Fibroblast of skin of left quadriceps (primary cell): ENCODE measurements at regions not wholly inside any gene's neighbourhood (a gene's known extent, or its start where the extent isn't known, plus 50 kb on each side); places are given as distances from the start of the nearest gene placed in this dataset.
"Not testable (repeated sequence)": the region's sequence is repeated elsewhere in the genome, so short reads cannot be mapped to it uniquely, and the experiment has no call there.

ENCODE experiments used
- DNase-seq, 2 experiments: peaks; one replicate each; pipeline ENCODE4 v3.0.0-alpha.2; 2013; ENCODE audit warnings: low read depth in 2 of 2

DNA sequence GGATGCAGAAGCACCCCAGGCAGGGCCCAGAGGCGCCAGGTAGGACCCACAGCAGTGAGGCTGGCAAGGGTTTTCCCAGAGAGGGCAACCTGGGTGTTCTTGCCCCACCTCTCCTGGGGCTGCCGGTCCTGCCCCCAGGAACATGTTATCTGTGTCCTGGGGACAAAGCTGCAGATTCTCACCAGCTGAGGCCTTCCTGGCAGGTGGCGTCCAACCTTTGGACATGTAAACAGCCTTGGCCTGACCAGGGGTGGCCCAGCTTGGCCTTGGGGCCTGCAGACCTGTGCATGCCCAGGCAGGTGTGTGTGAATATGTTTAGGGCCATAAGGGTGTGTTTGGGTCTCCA is 101.8 kb upstream of the LARP1 start:
- no peak for DNase-seq

DNA sequence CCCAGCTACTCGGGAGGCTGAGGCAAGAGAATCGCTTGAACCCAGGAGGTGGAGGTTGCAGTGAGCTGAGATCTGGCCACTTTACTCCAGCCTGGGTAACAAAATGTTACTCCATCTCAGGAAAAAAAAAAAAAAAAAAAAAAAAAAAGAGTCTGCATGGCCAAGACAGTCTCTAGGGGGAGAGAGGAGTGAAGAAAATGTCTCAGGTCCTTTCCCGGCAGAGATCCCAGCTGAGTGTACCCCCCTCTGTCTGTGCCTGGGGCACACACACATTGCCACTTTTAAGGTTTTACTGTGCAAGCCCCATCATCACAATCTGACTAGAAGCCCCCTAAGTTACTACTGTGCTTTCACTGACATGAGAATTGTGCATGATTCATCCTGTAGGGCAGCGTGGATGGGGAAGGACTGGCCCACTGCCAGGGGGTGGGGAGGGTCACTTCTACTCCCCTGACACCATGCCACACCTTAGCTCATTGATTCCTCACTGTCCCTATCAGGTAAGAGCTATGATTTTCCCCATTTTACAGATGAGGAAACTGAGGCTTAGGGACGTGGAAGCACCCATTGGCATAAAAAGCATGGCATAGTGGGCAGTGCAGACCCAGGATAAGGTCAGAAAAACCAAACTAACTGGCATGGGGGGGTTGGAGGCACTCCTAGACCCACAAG is 102.3 kb upstream of the LARP1 start:
- DNase-seq, result no peak

DNA sequence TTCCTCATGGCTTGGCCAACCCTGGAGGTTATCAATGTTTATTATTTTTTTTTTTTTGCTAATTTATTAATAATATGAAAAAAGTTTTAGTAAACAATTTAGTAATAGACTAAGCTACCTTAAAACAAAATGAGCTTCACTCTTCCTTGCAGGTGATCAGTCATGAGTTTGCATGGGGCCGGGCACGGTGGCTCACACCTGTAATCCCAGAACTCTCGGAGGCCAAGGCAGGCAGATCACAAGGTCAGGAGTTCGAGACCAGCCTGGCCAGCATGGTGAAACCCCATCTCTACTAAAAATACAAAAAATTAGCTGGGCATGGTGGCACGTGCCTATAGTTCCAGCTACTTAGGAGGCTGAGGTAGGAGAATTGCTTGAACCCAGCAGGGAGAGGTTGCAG is 103.4 kb upstream of the LARP1 start:
- DNase-seq, result not testable (repeated sequence)

DNA sequence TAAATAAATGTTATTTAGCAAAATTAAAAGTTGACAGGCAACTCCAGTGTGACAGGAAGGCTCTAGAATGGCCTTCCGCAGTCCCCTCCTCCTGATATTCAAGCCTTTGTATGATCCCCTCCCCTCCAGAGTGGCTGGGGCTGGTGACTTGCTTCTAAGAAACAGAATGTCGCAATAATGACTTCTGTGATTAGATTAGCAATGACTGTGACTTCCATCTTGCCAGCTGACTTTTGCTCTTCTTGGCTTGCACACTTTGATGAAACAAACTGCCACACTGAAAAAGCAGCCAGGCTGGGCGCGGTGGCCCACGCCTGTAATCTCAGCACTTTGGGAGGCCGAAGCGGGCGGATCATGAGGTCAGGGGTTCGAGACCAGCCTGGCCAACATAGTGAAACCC is 106.5 kb upstream of the LARP1 start:
- DNase-seq, result no peak

DNA sequence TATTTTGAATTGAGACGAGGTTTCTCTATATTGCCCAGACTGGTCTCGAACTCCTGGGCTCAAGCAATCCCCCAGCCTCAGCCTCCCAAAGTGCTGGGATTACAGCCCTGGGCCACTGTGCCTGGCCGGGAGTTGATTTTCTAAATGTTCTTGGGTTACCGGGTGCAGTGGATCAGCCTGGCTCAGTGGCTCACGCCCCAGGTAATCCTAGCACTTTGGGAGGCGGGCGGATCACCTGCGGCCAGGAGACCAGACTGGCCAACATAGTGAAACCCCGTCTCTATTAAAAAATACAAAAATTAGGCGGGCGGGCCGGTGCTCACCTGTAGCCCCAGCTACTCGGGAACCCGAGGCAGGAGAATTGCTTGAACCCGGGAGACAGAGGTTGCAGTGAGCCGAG is 106.9 kb upstream of the LARP1 start:
- no peak for DNase-seq

DNA sequence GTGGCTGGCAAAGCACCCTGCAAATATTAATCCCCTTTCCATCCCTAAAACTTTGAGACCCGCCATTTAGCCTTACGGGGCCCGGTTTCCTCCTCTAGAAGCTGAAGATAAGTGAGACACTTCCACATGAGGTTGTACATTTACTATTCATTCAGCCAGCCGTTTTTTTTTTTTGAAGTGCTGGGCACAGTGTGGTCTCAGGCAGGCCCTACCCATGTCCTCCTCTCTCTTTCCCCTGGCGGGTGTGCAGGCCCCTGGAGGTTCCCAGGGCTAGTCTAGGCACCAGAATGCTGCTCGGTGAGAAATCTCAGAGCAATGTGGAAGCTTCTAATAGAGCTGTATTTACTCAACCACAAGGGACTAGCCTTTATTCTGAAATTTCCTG is 107.4 kb upstream of the LARP1 start:
- no peak for DNase-seq

DNA sequence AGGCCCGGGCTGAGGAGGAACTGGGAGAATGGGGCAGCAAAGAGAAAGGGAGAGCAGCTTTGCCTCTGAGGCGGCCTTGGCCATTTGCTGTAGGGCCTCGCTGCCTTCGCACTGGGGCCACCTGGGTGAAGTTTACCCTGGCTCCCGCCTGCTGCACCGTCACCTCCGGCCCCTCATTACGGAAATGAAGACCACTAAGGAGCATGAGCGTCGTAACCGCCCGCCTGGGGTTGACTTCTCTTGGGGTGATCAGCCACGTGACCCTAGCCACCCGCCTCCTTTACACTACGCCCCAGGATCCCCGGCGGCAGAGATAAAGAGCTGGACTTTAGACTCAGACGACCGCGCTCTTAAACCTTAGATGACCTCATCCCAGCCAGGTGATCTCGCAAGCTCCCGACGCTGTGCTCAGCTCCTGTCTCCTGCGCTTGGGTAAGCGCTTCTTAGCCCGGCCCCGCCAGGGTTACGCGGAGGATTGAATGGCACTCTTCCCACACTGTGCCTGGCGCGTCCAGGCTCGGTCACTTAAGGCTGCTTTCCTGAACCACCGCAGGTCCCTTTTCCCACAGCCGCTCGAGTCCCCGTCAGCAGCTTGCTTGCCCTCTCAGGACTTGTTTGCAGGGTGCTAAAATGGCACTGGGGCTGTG is 107.9 kb upstream of the LARP1 start:
- DNase-seq, result no peak

DNA sequence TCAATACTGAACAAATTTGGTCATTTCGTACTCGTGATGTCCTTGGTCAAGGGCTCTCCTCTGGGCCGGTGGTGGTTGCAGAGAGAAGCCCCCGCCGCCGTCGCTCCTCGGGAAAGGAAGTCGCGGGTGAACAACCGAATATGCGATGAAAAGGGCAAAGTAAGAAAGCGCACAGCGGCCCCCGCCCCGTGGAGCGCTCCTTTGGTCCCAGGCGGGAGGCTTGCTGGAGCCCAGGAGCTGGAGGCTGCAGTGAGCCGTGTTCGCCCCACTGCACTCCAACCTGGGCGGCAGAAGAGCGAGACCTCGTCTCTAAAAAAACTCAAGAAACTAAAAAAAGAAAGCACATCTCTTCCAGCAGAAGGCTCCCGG is 108.4 kb upstream of the LARP1 start:
- DNase-seq, result no peak

DNA sequence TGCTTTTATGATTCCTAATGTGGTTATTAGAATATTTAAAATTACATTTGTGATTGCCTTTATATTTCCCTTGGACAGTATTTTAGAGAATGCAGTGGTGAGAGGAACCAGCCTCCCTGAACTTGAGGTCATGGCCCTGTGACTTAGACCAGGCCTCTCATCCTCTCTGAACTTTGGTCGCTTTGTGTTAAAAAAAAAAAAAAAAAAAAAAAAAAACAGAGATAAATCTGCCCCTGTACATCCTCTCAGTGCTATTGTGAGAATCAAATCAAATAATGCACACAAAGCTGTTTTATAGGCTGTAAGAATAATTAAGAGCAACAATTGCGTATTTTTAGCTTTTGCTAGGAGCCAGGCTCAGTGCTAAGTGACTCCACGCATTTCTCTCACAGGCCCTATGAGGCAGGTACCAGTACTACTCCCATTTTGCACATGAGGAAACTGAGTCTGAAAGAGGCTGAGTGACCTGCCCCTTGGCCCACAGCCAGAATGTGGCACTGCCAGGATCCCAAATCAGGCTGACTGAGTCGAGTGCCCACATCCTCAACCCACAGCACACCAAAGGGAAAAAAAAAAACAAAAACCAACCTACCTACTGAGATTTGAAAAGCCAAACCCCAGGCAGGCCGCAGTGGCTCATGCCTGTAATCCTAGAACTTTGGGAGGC is 110.3 kb upstream of the LARP1 start:
- no peak for DNase-seq

DNA sequence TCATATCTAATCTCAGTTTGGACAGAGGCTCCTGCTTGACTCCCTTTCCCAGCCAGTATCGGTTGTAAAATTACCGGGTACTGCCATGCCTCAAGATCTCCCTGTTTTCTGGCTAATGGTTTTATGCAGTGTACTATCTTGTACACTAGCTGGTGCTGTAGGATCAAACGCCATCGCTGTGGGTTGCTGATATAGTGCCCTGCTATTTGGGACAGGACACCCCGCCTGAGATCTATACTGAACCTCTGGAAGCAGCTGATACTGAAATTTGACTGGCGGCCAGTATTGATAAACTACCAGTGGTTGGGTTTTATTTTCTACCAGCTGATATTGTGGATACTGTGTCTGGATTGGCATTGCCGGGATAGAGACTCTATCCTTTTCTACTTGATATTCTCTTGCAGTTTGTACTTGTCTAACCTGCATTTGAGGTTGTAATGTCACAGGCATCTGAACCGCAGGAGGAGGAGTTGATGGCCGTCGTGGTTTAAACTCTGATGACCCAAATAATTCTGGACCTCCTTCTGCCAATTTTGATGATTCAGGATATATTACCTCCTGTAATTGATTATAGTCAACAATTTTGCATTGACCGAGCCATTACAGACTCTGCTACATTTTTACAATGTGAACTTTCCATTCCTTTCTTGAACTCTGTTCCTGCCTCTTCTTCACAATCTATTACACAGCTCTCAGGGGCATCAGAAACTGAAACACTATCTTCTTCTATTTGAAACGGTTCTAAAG is 112.5 kb upstream of the LARP1 start:
- DNase-seq, result no peak

DNA sequence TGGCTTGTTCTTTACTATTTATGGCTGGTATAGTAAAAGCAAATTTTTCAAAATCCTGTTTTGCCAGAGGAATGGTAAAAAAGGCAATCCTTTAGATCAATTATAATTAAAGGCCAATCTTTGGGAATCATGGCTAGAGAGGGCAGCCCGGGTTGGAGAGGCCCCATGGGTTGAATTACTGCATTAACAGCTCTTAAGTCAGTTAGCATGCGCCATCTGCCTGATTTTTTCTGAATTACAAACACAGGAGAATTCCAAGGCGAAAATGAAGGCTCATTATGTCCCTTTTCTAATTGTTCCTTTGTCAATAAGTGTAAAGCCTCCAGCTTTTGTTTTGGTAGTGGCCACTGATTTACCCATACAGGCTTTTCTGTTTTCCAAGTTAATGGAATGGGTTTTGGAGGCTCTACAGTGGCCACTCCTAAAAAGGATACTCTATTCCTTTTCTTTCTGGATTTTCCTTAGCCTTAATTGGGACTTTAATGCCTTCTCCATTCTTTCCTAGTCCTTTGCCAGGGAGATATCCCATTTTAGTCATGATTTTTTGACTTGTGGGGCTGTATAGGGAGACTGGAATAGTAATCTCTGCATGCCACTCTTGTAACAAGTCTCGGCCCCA is 114.9 kb upstream of the LARP1 start:
- not testable (repeated sequence) for DNase-seq

DNA sequence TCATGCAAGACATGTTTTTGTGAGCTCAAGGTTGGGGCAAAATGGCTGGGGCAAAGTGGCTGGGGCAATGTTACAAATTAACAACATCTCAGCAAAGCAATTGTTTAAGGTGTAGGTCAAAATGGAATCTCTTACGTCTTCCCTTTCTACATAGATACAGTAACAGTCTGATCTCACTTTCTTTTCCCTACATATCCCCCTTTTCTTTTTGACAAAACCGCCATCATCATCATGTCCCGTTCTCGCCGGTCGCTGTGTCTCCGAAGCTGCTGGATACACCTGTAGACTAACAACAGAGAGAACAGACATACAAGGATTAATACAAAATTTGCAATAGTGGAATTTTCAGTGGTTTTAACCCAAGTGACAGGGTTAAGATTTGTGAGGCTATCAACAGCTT is 118.4 kb upstream of the LARP1 start:
- not testable (repeated sequence) for DNase-seq

DNA sequence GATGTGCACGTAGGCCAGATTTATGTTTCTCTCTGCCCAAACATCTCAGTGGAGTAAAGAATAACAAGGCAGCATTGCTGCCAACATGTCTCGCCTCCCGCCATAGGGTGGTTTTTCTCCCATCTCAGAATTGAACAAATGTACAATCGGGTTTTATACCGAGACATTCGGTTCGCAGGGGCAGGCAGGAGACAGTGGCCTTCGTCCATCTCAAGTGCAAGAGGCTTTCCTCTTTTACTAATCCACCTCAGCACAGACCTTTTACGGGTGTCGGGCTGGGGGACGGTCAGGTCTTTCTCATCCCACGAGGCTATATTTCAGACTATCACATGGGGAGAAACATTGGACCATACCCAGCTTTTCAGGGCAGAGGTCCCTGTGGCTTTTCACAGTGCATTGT is 118.9 kb upstream of the LARP1 start:
- not testable (repeated sequence) for DNase-seq

DNA sequence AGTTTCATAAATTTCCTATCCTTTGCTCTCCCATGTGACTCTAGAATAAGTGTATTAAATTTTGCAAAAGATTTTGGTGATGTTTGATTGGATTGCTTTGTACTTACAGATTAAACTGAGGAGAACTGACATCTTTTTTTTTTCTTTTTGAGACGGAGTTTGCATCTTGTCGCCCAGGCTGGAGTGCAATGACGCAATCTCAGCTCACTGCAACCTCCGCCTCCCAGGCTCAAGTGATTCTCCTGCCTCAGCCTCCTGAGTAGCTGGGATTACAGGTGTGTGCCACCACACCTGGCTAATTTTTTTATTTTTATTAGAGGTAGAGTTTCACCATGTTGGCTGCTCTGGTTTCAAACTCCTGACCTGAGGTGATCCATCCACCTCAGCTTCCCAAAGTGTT is 121.4 kb upstream of the LARP1 start:
- not testable (repeated sequence) for DNase-seq

DNA sequence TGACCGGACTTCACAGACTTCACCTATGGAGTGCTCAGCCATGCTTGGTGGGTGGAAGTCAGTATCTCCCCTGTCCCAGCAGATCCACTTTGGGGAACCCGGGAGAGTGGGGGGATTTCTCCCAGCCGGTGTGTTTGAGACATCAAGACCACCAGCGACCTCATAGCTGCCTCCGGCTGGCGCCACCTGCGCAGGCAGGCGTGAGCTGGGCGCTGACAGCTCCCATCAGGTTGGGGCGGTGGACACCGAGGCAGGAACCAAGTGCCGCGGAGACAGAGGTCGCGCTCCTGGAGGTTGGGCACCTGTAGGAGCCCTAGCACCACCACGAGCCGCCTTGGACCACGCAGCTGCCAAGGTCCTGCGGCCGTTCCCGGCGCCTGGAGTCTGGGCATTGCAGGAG is 124.0 kb upstream of the LARP1 start:
- no peak for DNase-seq

DNA sequence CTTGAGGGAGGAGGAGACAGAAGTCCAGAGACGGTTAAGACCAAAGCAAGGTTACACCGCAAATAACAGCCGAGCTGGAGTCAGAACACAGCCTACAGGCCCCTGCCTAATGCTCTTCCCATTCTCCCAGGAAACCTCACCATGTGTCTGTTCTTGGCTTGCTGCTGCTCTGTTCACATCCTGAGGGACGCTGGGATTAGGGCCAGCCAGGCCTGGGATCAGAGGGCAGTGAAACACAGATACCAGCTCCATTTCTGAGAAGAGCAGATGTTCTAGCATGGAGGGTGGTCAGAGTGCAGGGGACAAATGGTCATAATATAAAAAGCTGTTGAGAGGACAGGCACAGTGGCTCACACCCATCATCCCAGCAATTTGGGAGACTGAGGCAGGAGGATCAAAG is 124.8 kb upstream of the LARP1 start:
- no peak for DNase-seq

DNA sequence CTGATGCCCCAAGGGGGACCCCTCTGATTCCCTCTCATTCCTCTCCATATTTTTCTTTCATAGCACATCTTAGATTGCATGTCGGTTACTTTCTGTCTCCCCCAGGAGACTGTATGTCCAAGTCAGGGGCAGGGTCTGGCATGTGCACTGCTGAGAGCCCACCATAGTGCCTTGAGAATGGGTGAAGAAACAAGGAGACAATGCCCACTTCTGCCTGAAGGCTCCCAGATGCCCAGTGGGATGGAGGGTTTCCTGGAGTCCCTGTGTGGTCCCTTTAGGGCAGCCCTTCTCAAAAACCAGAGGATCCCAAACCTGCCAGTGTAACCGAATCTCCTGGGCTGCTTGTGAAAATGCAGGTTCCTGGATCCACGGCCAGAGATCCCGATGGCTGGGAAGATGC is 126.5 kb upstream of the LARP1 start:
- DNase-seq, result no peak

DNA sequence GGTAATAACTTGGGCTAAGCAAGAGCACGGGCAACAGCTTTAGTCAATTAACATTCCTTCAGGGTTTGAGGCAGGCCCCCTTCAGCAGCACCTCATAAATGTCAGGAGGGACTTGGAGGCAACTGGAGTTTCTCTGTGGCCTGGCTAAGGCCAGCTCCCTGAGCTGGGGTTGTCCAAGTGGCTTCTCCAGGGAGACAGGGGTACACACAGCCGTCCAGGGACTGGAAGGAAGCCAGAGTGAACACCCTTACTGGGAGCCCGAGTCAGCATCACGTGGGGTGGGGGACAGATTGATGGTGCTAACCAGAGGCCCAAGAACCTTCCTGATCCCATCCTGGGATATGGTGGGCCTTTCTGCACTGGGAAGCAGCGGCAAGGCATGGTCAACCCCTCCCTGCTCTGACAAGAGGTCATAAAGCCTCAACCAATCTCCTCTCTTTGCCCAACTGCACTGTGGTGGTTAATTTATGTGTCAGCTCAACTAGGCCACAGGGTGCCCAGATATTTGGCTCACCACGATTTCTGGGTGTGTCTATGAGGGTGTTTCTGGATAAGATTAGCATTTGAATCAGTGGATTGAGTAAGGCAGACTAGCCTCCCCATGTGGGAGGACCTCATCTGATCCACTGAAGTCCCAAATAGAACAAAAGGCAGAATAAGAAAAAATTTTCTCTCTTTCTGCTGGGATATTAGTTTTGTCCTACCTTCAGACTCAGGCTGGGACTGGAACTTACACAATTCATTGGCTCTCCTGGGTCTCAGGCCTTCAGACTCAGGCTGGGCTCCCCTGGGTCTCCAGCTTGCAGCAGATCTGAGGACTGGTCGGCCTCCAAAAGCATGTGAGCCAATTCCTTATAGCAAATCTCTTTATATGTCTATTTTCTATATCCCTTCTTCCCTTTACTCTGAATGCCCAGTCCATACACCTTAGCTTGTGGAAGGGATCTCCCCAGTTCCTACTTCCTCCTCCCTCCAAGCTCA is 127.2 kb upstream of the LARP1 start:
- peak; percentile 53 to 60 for DNase-seq

DNA sequence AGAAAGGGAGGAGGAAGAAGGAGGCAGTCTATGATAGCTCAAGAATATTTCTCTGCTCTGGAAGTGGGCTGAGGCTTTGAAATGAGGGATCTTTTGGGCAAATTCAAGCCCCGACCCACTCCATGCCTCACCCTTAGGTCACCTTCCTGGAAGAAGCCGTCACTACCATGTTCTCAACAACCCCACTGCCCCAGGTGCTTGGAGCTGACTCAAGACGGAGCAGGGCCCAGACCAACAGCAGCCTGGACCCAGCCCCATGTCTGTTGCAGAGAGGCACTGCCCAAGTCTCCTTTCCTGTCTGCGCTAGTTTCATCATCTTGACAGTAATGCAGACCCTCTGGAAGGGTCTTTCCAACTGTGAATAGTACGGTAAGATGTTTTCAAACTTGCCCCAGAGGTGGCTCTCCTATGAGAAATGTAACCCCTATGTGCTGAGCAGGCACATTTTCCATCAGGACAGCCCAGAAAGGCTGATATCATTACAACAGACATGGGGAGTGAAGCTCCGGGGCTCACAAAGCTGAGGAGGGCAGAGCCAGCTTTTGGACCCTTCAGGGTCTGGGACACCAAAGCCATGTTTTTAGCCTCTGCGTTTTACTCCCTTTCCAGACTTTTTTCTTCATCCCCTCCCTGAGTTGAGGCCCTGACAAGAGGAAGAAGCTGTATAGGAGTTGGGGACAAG is 128.2 kb upstream of the LARP1 start:
- DNase-seq, result no peak

DNA sequence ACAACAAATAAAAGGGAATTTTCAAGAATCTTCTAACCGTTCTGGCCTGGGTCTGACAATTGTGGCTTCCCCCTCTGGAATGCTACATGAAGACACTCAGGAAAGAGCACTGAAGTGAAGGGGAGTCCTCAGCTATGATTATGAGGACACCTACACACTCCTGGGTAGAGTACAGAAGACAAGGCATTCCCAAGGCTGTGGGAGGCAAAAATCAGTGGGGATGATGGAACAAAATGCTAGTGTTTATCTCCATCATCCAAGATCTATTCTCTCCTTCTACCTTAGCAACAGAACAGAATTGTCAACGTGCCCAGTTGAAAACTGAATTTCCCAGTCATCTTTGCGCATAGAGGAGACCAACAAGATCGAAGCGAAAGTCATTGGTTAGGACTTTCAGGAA is 130.1 kb upstream of the LARP1 start:
- DNase-seq, result no peak

DNA sequence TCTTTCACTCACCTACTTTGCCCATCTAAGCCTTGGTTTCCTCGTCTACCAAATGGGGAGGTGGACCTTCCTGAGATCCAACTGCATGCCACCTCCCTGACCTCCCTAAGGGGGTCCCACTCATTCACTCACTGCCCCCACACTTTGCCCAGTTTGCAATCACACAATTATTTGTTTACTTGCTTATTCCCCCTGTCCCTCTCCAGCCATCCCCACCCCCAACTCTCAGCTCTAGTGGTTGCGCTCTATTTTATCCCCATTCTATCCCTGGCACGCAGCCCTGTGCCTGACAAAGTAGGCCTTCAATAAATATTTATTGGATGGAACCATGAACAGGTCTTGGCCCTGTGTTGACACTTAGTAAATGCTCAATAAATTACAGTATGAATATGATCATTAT is 130.8 kb upstream of the LARP1 start:
- no peak for DNase-seq
